Astrocyte of the cerebellum (primary cell): ENCODE measurements at regions not wholly inside any gene's neighbourhood (a gene's known extent, or its start where the extent isn't known, plus 50 kb on each side); places are given as distances from the start of the nearest gene placed in this dataset.

Experiments used
- DNase-seq: peaks from one replicate; pipeline ENCODE4 v3.0.0-alpha.2; 2011; ENCODE audit warnings: low read depth
- H3K4me3 ChIP-seq: 2 replicates; pipeline ENCODE4 v1.5.1; 2011; ENCODE audit warnings: mild to moderate bottlenecking, low read depth, low read length, moderate library complexity
- in situ Hi-C: cut with HindIII; loops from 2 replicates; pipeline ENCODE4 v1.10.0; 2017; ENCODE audit warnings: low sequenced_read_pairs
- TF ChIP-seq, protein P1 (sequence below): IDR thresholded peaks from 2 replicates; pipeline ENCODE4 v1.5.1; 2012; ENCODE audit warnings: low read length, low read depth, moderate library complexity, mild to moderate bottlenecking; ENCODE audit errors: missing control alignments

DNA sequence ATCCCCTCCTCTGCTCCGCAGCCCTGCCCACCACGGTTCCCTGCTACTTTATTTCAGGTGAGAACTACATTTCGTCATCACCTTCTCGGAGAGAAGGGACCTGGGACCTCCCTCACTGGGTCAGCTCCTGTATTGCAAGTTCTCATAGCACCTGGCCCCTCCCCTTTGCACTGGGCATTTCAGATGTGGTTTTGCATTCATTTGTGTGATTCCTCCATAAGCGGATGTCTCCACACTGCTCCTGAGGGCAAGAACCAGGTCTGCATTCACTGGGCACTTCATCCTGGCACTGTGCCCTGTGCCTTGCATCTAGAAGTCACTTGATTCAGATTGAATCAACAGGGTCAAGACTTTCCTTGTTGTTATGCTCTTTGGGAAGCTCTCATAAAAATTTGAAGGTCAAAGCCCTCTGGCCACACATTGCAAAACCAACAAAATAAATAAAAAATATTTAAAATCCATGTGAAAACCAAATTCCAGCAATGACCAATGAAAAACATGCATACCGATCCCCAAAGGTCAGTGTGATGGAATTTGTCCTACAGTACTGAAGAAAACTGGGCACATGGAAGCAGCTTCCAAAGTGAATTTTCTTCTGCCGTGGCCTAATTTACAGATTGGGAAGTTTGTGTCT lies 89.1 kb upstream of the F13A1 start:
- no peak overlapping the region for H3K4me3 ChIP-seq
- TF ChIP-seq, protein P1, sequence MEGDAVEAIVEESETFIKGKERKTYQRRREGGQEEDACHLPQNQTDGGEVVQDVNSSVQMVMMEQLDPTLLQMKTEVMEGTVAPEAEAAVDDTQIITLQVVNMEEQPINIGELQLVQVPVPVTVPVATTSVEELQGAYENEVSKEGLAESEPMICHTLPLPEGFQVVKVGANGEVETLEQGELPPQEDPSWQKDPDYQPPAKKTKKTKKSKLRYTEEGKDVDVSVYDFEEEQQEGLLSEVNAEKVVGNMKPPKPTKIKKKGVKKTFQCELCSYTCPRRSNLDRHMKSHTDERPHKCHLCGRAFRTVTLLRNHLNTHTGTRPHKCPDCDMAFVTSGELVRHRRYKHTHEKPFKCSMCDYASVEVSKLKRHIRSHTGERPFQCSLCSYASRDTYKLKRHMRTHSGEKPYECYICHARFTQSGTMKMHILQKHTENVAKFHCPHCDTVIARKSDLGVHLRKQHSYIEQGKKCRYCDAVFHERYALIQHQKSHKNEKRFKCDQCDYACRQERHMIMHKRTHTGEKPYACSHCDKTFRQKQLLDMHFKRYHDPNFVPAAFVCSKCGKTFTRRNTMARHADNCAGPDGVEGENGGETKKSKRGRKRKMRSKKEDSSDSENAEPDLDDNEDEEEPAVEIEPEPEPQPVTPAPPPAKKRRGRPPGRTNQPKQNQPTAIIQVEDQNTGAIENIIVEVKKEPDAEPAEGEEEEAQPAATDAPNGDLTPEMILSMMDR = no peak
- in situ Hi-C loops = no loop called here
- no peak for DNase-seq

- no peak for DNase-seq
- in situ Hi-C loops = no loop called here
- TF ChIP-seq, protein P1 = no peak
- H3K4me3 ChIP-seq = no peak overlapping the region
Measured at GRCh38 chr6:6411115-6411514, 90.7 kb upstream of the F13A1 start.

DNA sequence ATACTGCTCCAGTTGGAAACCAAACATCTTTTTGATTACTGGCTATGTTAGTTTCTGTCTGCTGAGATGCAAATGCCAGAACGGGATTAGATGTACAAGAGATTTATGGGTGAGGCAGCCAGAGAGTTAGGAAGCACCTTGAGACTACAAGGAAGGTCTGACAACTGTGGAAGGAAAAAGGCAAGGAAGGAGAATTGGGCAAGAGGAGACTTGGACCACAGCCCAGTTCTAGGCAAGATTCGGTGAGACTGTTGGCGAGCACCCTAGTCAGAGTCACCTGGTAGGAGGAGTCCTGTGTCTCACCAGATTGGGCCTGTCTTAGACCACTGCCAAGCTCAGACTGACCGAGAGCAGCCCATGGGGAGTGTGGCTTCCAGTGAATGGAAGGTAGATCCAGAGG lies 91.8 kb upstream of the F13A1 start:
- in situ Hi-C loops = no loop called here
- H3K4me3 ChIP-seq = no peak overlapping the region
- TF ChIP-seq, protein P1 = no peak
- DNase-seq = no peak

DNA sequence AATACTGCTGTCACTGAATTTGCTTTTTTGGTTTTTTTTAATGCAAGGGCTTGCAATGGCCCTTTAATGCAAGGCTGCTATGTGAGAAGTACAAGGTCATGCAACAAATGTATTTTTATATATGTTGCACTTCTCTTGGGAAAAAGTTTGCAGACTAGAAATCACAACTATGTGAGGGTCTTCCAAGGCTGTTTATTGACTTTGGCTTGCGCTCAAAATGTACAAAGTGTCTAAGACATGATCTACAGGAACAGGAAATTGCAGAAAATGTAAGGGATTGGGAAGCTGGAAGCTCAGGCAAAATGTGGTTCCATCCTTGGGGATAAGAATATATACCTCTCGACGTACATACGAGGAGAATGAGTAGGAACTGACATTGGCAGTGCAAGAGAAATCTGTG lies 92.2 kb upstream of the F13A1 start:
- no peak overlapping the region for H3K4me3 ChIP-seq
- in situ Hi-C loops = no loop called here
- TF ChIP-seq, protein P1 = no peak

GRCh38 chr6:6414931-6415330 lies 94.5 kb upstream of the F13A1 start:
- H3K4me3 ChIP-seq = no peak overlapping the region
- TF ChIP-seq, protein P1 = no peak
- no peak for DNase-seq
- in situ Hi-C loops = no loop called here

More for the DNA sequence above, 92.2 kb upstream of the F13A1 start:
- DNase-seq = no peak

DNA sequence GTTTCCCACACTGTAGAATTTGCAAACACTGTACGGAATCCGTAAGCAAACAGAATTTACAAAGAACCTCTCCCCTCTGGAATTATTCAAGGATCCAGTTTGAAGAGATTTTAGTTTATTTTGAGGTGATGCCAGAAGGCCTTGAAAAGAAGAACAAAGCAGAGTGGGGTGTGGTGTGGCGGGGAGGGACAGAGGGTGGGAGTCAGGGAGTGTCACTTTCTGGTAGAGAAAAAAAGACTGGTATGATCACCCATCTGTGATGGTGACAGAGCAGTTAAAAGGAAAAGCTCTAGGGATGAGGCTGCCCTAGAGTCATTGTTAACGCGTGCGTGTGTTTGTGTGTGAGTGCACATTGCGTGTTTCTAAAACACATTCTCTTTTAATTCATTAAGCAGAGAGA lies 97.0 kb upstream of the F13A1 start:
- H3K4me3 ChIP-seq = no peak overlapping the region
- DNase-seq = no peak
- in situ Hi-C loops = no loop called here
- TF ChIP-seq, protein P1 = no peak

DNA sequence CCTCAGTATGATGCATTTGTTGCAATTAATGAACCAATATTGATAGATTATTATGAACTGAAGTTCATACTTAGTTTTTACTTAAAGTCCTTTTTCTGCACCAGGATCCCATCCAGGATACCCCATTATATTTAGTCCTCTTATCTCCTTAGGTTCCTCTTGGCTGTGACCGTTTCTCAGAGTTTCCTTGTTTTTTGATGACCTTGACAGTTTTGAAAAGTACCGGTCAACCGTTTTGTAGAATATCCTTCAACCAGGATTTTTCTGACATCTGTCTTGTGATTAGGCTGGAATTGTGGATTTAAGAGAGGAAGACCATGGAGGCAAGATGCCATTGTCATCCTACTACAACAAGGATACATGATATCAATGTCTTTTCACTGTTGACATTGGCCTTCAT lies 98.0 kb upstream of the F13A1 start:
- no peak overlapping the region for H3K4me3 ChIP-seq
- in situ Hi-C loops = no loop called here
- TF ChIP-seq, protein P1 = no peak
- no peak for DNase-seq
